ENCODE measurements at regions not wholly inside any gene's neighbourhood (a gene's known extent, or its start where the extent isn't known, plus 50 kb on each side); places are given as distances from the start of the nearest gene placed in this dataset.

- ChIA-PET CTCF (no interaction called here), POLR2A (ENCODE audit: unreplicated experiment) (no interaction called here)
- dilution Hi-C loops (cut with HindIII; ENCODE audit: low sequenced_read_pairs, unreplicated experiment): no loop called here
These were observed 463.5 kb downstream of the KCTD16 start for GRCh38 chr5:144634138-144634537.

More at GRCh38 chr5:144634138-144634537, 463.5 kb downstream of the KCTD16 start:
- Histone ChIP-seq H3K36me3 (ENCODE audit: control insufficient read depth, insufficient read depth, low read length) (no peaks in the 10 kb centered on the region), H3K23ac (ENCODE audit: low read depth, low read length) (no peak overlapping the region), H4K5ac (ENCODE audit: low read depth, low read length) (no peak overlapping the region), H3K27me3 (ENCODE audit: control insufficient read depth, insufficient read depth, low read length) (no peaks in the 10 kb centered on the region), H3K4ac (ENCODE audit: low read depth, low read length) (no peak overlapping the region), H3K56ac (ENCODE audit: extremely low read depth, insufficient read depth, low read length) (no peak overlapping the region), H3K18ac (ENCODE audit: low read depth, low read length) (no peak overlapping the region), H2BK5ac (ENCODE audit: low read depth, low read length, poor library complexity, severe bottlenecking) (no peak overlapping the region), H3K9me1 (ENCODE audit: insufficient read depth, low read length) (no peaks in the 10 kb centered on the region), H2BK15ac (ENCODE audit: low read depth, low read length) (no peak overlapping the region), H3K4me3 (ENCODE audit: insufficient read depth, low read depth, low read length) (no peak overlapping the region), H2AK9ac (replicated peaks; ENCODE audit: low read depth, low read length, poor library complexity) (no peak overlapping the region), H3K27ac (ENCODE audit: insufficient read depth, low read length) (no peak overlapping the region), H4K20me1 (ENCODE audit: insufficient read depth, low read length) (no peaks in the 10 kb centered on the region), H2BK20ac (ENCODE audit: low read depth, low read length) (no peak overlapping the region), H2BK120ac (ENCODE audit: low read depth, low read length) (no peak overlapping the region), H3K9ac (ENCODE audit: low read depth, low read length) (no peak overlapping the region), H3K4me2 (ENCODE audit: low read depth, low read length) (no peak overlapping the region), H2AK5ac (ENCODE audit: low read depth, low read length) (no peak overlapping the region), H3K9me3 (ENCODE audit: control insufficient read depth, insufficient read depth, low read length) (peaks cover 4% of the 10 kb centered on the region), H3K4me1 (ENCODE audit: control insufficient read depth, insufficient read depth, low read length) (no peaks in the 10 kb centered on the region), H3K79me1 (ENCODE audit: low read depth in 1 of 2, low read length in 2 of 2) (no peaks in the 10 kb centered on the region), H4K91ac (ENCODE audit: insufficient read depth, low read depth, low read length) (no peak overlapping the region), H4K8ac (ENCODE audit: low read depth in 2 of 2, low read length in 2 of 2) (no peak overlapping the region), H2AFZ (replicated peaks; ENCODE audit: low read length, poor library complexity) (no peak overlapping the region), H3K14ac (replicated peaks; ENCODE audit: low read depth, low read length) (no peak overlapping the region)
- ATAC-seq (ENCODE audit: low read depth) (no peak), DNase-seq (no peak)
- TF ChIP-seq SMC3 (IDR thresholded peaks at IDR 0.05; ENCODE audit: low read depth, low read length) (no peak), BHLHE40 (IDR thresholded peaks at IDR 0.05; ENCODE audit: low read depth, low read length) (no peak), CHD1 (IDR thresholded peaks at IDR 0.05; ENCODE audit: low read depth, low read length) (no peak), RCOR1 (IDR thresholded peaks at IDR 0.05; ENCODE audit: insufficient replicate concordance, low read length) (no peak), RAD21 (IDR thresholded peaks at IDR 0.05; ENCODE audit: low read length) (no peak), USF2 (IDR thresholded peaks at IDR 0.05; ENCODE audit: low read depth, low read length) (no peak), RFX5 (IDR thresholded peaks at IDR 0.05; ENCODE audit: low read depth, low read length) (no peak), MAZ (IDR thresholded peaks at IDR 0.05; ENCODE audit: borderline replicate concordance, low read depth, low read length) (no peak), ELK1 (IDR thresholded peaks at IDR 0.05; ENCODE audit: borderline replicate concordance, low read depth, low read length) (no peak), MAFK (IDR thresholded peaks at IDR 0.05; ENCODE audit: low read depth, low read length) (no peak), CTCF (conservative IDR thresholded peaks at IDR 0.05; ENCODE audit: low read depth, low read length) (no peak), POLR2A (IDR thresholded peaks at IDR 0.05; ENCODE audit: low read depth, low read length) (no peak), FOS (IDR thresholded peaks at IDR 0.05; ENCODE audit: low read depth, low read length) (no peak), MXI1 (IDR thresholded peaks at IDR 0.05; ENCODE audit: borderline replicate concordance, low read depth, low read length) (no peak), NFE2L2 (IDR thresholded peaks at IDR 0.05; ENCODE audit: low read depth, low read length) (no peak), CEBPB (IDR thresholded peaks at IDR 0.05; ENCODE audit: low read depth, low read length) (no peak)
- in situ Hi-C loops (cut with MboI; ENCODE audit: low sequenced_read_pairs) (no loop called here), intact Hi-C loops (cut with micrococcal nuclease) (no loop called here)
- BruUV-seq (replicated peaks): no TSS peak
- WGBS, 2 experiments (ENCODE audit: extremely low coverage in 2 of 2, insufficient read length in 1 of 2): no CpG with 5 or more reads among the region's 2 CpGs

Data from IMR-90 (cell line).